Mesenchymal stem cell (in vitro differentiated cells and primary cell): ENCODE measurements at regions not wholly inside any gene's neighbourhood (a gene's known extent, or its start where the extent isn't known, plus 50 kb on each side); places are given as distances from the start of the nearest gene placed in this dataset.

ENCODE experiments used
- DNase-seq: peaks from one replicate; pipeline ENCODE4 v3.0.0-alpha.2; 2013
- H2AFZ ChIP-seq: one replicate; pipeline ENCODE4 v1.6.1; 2013; ENCODE audit warnings: low read depth, mild to moderate bottlenecking, control low read depth, inconsistent platforms, low read length, moderate library complexity
- H2AK5ac ChIP-seq: 2 replicates; pipeline ENCODE4 v1.6.1; 2013; ENCODE audit warnings: low read length, moderate library complexity, mild to moderate bottlenecking, inconsistent platforms; ENCODE audit not compliant: severe bottlenecking
- H2BK120ac ChIP-seq: one replicate; pipeline ENCODE4 v1.6.1; 2013; ENCODE audit warnings: low read depth, mild to moderate bottlenecking, inconsistent platforms, low read length, moderate library complexity
- H2BK12ac ChIP-seq, 2 experiments: one replicate each; pipeline ENCODE4 v1.6.1; 2013; ENCODE audit warnings: inconsistent platforms in 2 of 2, low read length in 2 of 2, mild to moderate bottlenecking in 2 of 2, moderate library complexity in 2 of 2, control low read depth in 1 of 2
- H2BK15ac ChIP-seq: one replicate; pipeline ENCODE4 v1.6.1; 2013; ENCODE audit warnings: mild to moderate bottlenecking, low read depth, inconsistent platforms; ENCODE audit not compliant: poor library complexity, severe bottlenecking
- H2BK5ac ChIP-seq: 2 replicates; pipeline ENCODE4 v1.6.1; 2013; ENCODE audit warnings: low read depth, mild to moderate bottlenecking, low read length, control low read depth, inconsistent platforms; ENCODE audit not compliant: poor library complexity, severe bottlenecking
- H3K14ac ChIP-seq, 2 experiments: one replicate each; pipeline ENCODE4 v1.6.1; 2013; ENCODE audit warnings: inconsistent platforms in 2 of 2, low read length in 2 of 2, control low read depth in 1 of 2, mild to moderate bottlenecking in 1 of 2, moderate library complexity in 1 of 2
- H3K18ac ChIP-seq, 2 experiments: one replicate each; pipeline ENCODE4 v1.6.1; 2013; ENCODE audit warnings: inconsistent platforms in 2 of 2, low read length in 2 of 2, control low read depth in 1 of 2, low read depth in 1 of 2, mild to moderate bottlenecking in 1 of 2
- H3K23ac ChIP-seq, 2 experiments: one replicate each; pipeline ENCODE4 v1.6.1; 2013; ENCODE audit warnings: inconsistent platforms in 2 of 2, low read length in 2 of 2, mild to moderate bottlenecking in 2 of 2, moderate library complexity in 2 of 2, control low read depth in 1 of 2
- H3K27ac ChIP-seq: 2 replicates; pipeline ENCODE4 v1.5.1; 2013; ENCODE audit warnings: mild to moderate bottlenecking, moderate library complexity, low read length, control low read depth, inconsistent platforms; ENCODE audit not compliant: poor library complexity, severe bottlenecking
- H3K27me3 ChIP-seq, 2 experiments: 2 replicates each; pipeline versions ENCODE4 v1.6.1 to v1.7.0; 2013; ENCODE audit warnings: low read length in 2 of 2, mild to moderate bottlenecking in 2 of 2, moderate library complexity in 2 of 2, control low read depth in 1 of 2, inconsistent platforms in 1 of 2; ENCODE audit not compliant: control insufficient read depth in 1 of 2, insufficient read depth in 1 of 2
- H3K36me3 ChIP-seq, 2 experiments: 2 replicates each; pipeline versions ENCODE4 v1.6.1 to v1.7.0; 2013; ENCODE audit warnings: low read length in 2 of 2, control low read depth in 1 of 2, inconsistent platforms in 1 of 2, low read depth in 1 of 2, mild to moderate bottlenecking in 1 of 2; ENCODE audit not compliant: insufficient read depth in 2 of 2, control insufficient read depth in 1 of 2
- H3K4ac ChIP-seq, 2 experiments: one replicate each; pipeline ENCODE4 v1.6.1; 2013; ENCODE audit warnings: inconsistent platforms in 2 of 2, low read length in 2 of 2, mild to moderate bottlenecking in 2 of 2, moderate library complexity in 2 of 2, control low read depth in 1 of 2, low read depth in 1 of 2
- H3K4me1 ChIP-seq: 2 replicates; pipeline ENCODE4 v1.6.1; 2013; ENCODE audit warnings: low read depth, low read length, control low read depth; ENCODE audit not compliant: control insufficient read depth, insufficient read depth
- H3K4me2 ChIP-seq: 2 replicates; pipeline ENCODE4 v1.6.1; 2013; ENCODE audit warnings: low read length, mild to moderate bottlenecking, inconsistent platforms; ENCODE audit not compliant: poor library complexity, severe bottlenecking
- H3K4me3 ChIP-seq, 2 experiments: 2 replicates each; pipeline versions ENCODE4 v1.5.1 to v1.7.0; 2013; ENCODE audit warnings: low read length in 2 of 2, mild to moderate bottlenecking in 2 of 2, control low read depth in 1 of 2, low read depth in 1 of 2; ENCODE audit not compliant: insufficient read depth in 1 of 2
- H3K79me1 ChIP-seq: replicated peaks from 2 replicates; pipeline ENCODE4 v1.6.1; 2013; ENCODE audit warnings: mild to moderate bottlenecking, control low read depth, low read length, inconsistent platforms; ENCODE audit not compliant: poor library complexity, severe bottlenecking
- H3K9ac ChIP-seq: 2 replicates; pipeline ENCODE4 v1.7.0; 2013; ENCODE audit warnings: mild to moderate bottlenecking, low read length, moderate library complexity
- H3K9me3 ChIP-seq: 2 replicates; pipeline ENCODE4 v1.7.0; 2013; ENCODE audit warnings: mild to moderate bottlenecking, low read length; ENCODE audit not compliant: control insufficient read depth
- H4K8ac ChIP-seq: one replicate; pipeline ENCODE4 v1.6.1; 2013; ENCODE audit warnings: inconsistent platforms, mild to moderate bottlenecking, low read length, moderate library complexity
- H4K91ac ChIP-seq: one replicate; pipeline ENCODE4 v1.6.1; 2013; ENCODE audit warnings: mild to moderate bottlenecking, low read length, inconsistent platforms
- WGBS: methylation state at CpG from one replicate; pipeline ENCODE4 v1.1.7; 2013; ENCODE audit warnings: mixed read lengths; 5-methylcytosine and 5-hydroxymethylcytosine counted together

- H2BK12ac ChIP-seq, result no peak overlapping the region
- H2AK5ac ChIP-seq, result no peak overlapping the region
- H2BK15ac ChIP-seq, result no peak overlapping the region
- no peak overlapping the region for H3K4me2 ChIP-seq
- no peak overlapping the region for H3K23ac ChIP-seq
- no peak overlapping the region for H3K27ac ChIP-seq
- H3K27me3 ChIP-seq, result peaks cover 0 to 16% of the 10 kb centered on the region in 2 experiments
- H3K9me3 ChIP-seq, result no peaks in the 10 kb centered on the region
- H2AFZ ChIP-seq, result no peak overlapping the region
- no peak overlapping the region for H3K9ac ChIP-seq
- H4K8ac ChIP-seq, result no peak overlapping the region
- H2BK5ac ChIP-seq, result no peak overlapping the region
- no peak overlapping the region for H3K4me3 ChIP-seq
- no peak overlapping the region for H3K14ac ChIP-seq
- WGBS, result 16% methylated on average over 4 of the region's 4 CpGs
- no peak overlapping the region for H3K4ac ChIP-seq
- no peak overlapping the region for H2BK120ac ChIP-seq
- no peak overlapping the region for H3K18ac ChIP-seq
- no peak overlapping the region for H4K91ac ChIP-seq
- H3K79me1 ChIP-seq, result no peaks in the 10 kb centered on the region
- no peaks in the 10 kb centered on the region for H3K4me1 ChIP-seq
- H3K36me3 ChIP-seq, result no peaks in the 10 kb centered on the region
- no peak for DNase-seq
Observed at GRCh38 chr6:145532361-145532760, 203.0 kb downstream of the EPM2A start.

- no peak overlapping the region for H4K8ac ChIP-seq
- H4K91ac ChIP-seq, result no peak overlapping the region
- H3K4me3 ChIP-seq, result no peak overlapping the region
- WGBS, result 93% methylated on average over 4 of the region's 4 CpGs
- DNase-seq, result no peak
- H3K36me3 ChIP-seq, result no peaks in the 10 kb centered on the region
- H2AK5ac ChIP-seq, result no peak overlapping the region
- no peak overlapping the region for H3K9ac ChIP-seq
- H3K4me1 ChIP-seq, result no peaks in the 10 kb centered on the region
- H3K9me3 ChIP-seq, result no peaks in the 10 kb centered on the region
- H2BK12ac ChIP-seq, result no peak overlapping the region
- no peak overlapping the region for H2BK5ac ChIP-seq
- H3K27me3 ChIP-seq, result peaks cover 0 to 14% of the 10 kb centered on the region in 2 experiments
- H3K79me1 ChIP-seq, result no peaks in the 10 kb centered on the region
- no peak overlapping the region for H2AFZ ChIP-seq
- H3K27ac ChIP-seq, result no peak overlapping the region
- no peak overlapping the region for H3K4ac ChIP-seq
- no peak overlapping the region for H3K23ac ChIP-seq
- no peak overlapping the region for H2BK120ac ChIP-seq
- H3K4me2 ChIP-seq, result no peak overlapping the region
- H3K18ac ChIP-seq, result no peak overlapping the region
- no peak overlapping the region for H2BK15ac ChIP-seq
- H3K14ac ChIP-seq, result no peak overlapping the region
Observed at GRCh38 chr6:145534989-145535388, 200.3 kb downstream of the EPM2A start.

- Histone ChIP-seq H3K36me3 (no peaks in the 10 kb centered on the region), H3K27me3 (no peaks in the 10 kb centered on the region), H4K91ac (no peak overlapping the region), H3K14ac (no peak overlapping the region), H2BK12ac (no peak overlapping the region), H2BK15ac (no peak overlapping the region), H3K4me1 (no peaks in the 10 kb centered on the region), H2AK5ac (no peak overlapping the region), H3K23ac (no peak overlapping the region), H2BK120ac (no peak overlapping the region), H3K4ac (no peak overlapping the region), H3K4me2 (no peak overlapping the region), H3K18ac (no peak overlapping the region), H3K9me3 (no peaks in the 10 kb centered on the region), H3K4me3 (no peak overlapping the region), H2AFZ (no peak overlapping the region), H2BK5ac (no peak overlapping the region), H3K27ac (no peak overlapping the region), H3K9ac (no peak overlapping the region), H3K79me1 (no peaks in the 10 kb centered on the region), H4K8ac (no peak overlapping the region)
- WGBS, result 59% methylated on average over 1 of the region's 1 CpG
- DNase-seq, result no peak
Observed at GRCh38 chr6:145538989-145539388, 196.3 kb downstream of the EPM2A start.

- Histone ChIP-seq H3K23ac (no peak overlapping the region), H3K14ac (no peak overlapping the region), H3K27me3 (no peaks in the 10 kb centered on the region), H4K91ac (no peak overlapping the region), H4K8ac (no peak overlapping the region), H3K9me3 (no peaks in the 10 kb centered on the region), H3K4me2 (no peak overlapping the region), H3K36me3 (no peaks in the 10 kb centered on the region), H2BK120ac (no peak overlapping the region), H2BK12ac (no peak overlapping the region), H3K27ac (no peak overlapping the region), H2BK5ac (no peak overlapping the region), H3K4me3 (no peak overlapping the region), H2AFZ (no peak overlapping the region), H2AK5ac (no peak overlapping the region), H3K18ac (no peak overlapping the region), H3K4ac (no peak overlapping the region), H3K79me1 (no peaks in the 10 kb centered on the region), H3K9ac (no peak overlapping the region), H2BK15ac (no peak overlapping the region), H3K4me1 (no peaks in the 10 kb centered on the region)
- WGBS, result 81% methylated on average over 3 of the region's 3 CpGs
- DNase-seq, result peak; percentile 3
Observed at GRCh38 chr6:145539831-145540230, 195.5 kb downstream of the EPM2A start.
